LNCaP clone FGC (cell line): ENCODE measurements at regions not wholly inside any gene's neighbourhood (a gene's known extent, or its start where the extent isn't known, plus 50 kb on each side); places are given as distances from the start of the nearest gene placed in this dataset.

Experiments
- DNase-seq: peaks from one replicate; pipeline ENCODE4 v3.0.0-alpha.2; 2011; ENCODE audit warnings: low read depth
- H3K4me3 ChIP-seq: 2 replicates; pipeline ENCODE4 v1.5.1; 2011; ENCODE audit warnings: mild to moderate bottlenecking, low read depth, low read length, control low read depth
- TF ChIP-seq, protein P1 (sequence below): IDR thresholded peaks from 2 replicates; pipeline ENCODE4 v1.5.1; 2012; ENCODE audit warnings: mild to moderate bottlenecking; ENCODE audit not compliant: control insufficient read depth, insufficient read depth; ENCODE audit errors: extremely low read depth

DNA sequence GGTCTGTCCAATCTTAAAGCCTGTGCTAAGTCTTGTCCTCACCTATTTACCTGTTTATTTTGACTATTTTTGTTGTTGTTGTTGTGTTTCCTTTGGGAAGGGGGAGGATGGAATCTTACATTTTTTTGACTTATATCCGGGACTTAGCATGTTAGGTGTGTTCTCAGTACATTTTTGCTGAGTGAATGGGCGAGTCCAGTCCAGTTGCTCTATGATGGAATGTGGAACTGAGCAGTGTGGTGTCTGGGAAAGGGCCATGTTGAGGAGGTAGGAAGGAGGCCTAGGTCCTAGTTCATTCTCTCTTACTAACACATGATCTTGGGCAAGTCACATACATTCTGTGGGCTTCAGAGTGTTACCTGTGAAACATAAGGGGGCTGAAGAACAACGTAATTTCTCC, 80.9 kb upstream of the SLC38A2 start:
- no peak overlapping the region for H3K4me3 ChIP-seq
- DNase-seq, result no peak
- TF ChIP-seq, protein P1, sequence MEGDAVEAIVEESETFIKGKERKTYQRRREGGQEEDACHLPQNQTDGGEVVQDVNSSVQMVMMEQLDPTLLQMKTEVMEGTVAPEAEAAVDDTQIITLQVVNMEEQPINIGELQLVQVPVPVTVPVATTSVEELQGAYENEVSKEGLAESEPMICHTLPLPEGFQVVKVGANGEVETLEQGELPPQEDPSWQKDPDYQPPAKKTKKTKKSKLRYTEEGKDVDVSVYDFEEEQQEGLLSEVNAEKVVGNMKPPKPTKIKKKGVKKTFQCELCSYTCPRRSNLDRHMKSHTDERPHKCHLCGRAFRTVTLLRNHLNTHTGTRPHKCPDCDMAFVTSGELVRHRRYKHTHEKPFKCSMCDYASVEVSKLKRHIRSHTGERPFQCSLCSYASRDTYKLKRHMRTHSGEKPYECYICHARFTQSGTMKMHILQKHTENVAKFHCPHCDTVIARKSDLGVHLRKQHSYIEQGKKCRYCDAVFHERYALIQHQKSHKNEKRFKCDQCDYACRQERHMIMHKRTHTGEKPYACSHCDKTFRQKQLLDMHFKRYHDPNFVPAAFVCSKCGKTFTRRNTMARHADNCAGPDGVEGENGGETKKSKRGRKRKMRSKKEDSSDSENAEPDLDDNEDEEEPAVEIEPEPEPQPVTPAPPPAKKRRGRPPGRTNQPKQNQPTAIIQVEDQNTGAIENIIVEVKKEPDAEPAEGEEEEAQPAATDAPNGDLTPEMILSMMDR, result no peak

- no peak overlapping the region for H3K4me3 ChIP-seq
- no peak for DNase-seq
- TF ChIP-seq, protein P1, result no peak
Observed at GRCh38 chr12:46452776-46453175, 80.2 kb upstream of the SLC38A2 start.

- H3K4me3 ChIP-seq, result no peak overlapping the region
- DNase-seq, result no peak
- TF ChIP-seq, protein P1, result no peak
Observed at GRCh38 chr12:46452061-46452615, 79.6 kb upstream of the SLC38A2 start.

DNA sequence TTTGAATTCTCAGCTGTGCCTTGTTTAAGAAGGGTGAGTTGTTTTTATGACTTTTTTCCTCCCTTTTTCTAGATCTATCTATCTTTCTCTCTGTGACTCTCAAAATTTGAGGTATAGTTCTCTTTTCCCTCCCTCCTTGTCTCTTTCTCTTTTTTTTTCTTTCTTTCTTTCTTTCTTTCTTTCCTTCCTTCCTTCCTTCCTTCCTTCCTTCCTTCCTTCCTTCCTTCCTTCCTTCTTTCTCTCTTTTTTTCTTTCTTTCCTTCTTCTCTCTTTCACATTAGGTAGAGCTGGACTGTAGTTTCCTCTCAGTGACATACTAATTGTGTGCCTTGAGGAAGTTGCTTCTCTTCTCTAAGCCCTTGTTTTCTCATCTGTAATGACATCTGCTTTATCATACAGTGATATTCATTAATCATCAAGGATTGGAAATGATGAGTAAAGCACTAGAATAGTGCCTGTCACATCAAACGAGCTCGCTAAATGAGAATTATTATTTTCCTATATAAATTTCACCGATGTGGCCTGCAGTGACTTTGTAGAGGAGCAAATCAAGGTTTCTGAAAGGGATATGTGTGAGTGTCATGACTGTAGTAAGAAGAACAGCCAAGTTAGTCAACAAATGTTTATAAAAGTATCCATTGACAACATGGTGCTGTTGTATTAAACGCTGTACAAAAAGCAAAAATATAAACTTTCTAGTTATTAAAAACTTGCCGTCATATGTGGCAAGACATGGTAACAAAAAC, 78.9 kb upstream of the SLC38A2 start:
- TF ChIP-seq, protein P1, result no peak
- no peak overlapping the region for H3K4me3 ChIP-seq
- DNase-seq, result no peak

- TF ChIP-seq, protein P1, result no peak
- no peak for DNase-seq
- H3K4me3 ChIP-seq, result no peak overlapping the region
Observed at GRCh38 chr12:46450279-46450748, 77.7 kb upstream of the SLC38A2 start.

GRCh38 chr12:46449856-46450255, 77.3 kb upstream of the SLC38A2 start:
- H3K4me3 ChIP-seq, result no peak overlapping the region
- TF ChIP-seq, protein P1, result no peak
- no peak for DNase-seq

GRCh38 chr12:46449316-46449715, 76.7 kb upstream of the SLC38A2 start:
- DNase-seq, result no peak
- TF ChIP-seq, protein P1, result no peak
- no peak overlapping the region for H3K4me3 ChIP-seq
